H9 (cell line): ENCODE measurements at regions not wholly inside any gene's neighbourhood (a gene's known extent, or its start where the extent isn't known, plus 50 kb on each side); places are given as distances from the start of the nearest gene placed in this dataset.

Experiments
- DNase-seq: peaks from one replicate; pipeline ENCODE4 v3.0.0-alpha.2; 2017
- H2AFZ ChIP-seq: one replicate; pipeline ENCODE4 v1.6.1; 2013; ENCODE audit warnings: mild to moderate bottlenecking, low read length, control low read depth, moderate library complexity
- H2AK5ac ChIP-seq: 2 replicates; pipeline ENCODE4 v1.6.1; 2013; ENCODE audit warnings: low read length, control low read depth, mixed read lengths; ENCODE audit not compliant: insufficient read length
- H2BK120ac ChIP-seq: one replicate; pipeline ENCODE4 v1.6.1; 2013; ENCODE audit warnings: low read depth, mild to moderate bottlenecking, low read length, control low read depth, inconsistent platforms; ENCODE audit not compliant: poor library complexity, severe bottlenecking
- H2BK12ac ChIP-seq: 2 replicates; pipeline ENCODE4 v1.6.1; 2013; ENCODE audit warnings: low read length, control low read depth, mixed read lengths, low read depth; ENCODE audit not compliant: insufficient read length
- H2BK15ac ChIP-seq: 2 replicates; pipeline ENCODE4 v1.6.1; 2013; ENCODE audit warnings: low read depth, low read length, control low read depth
- H2BK20ac ChIP-seq: one replicate; pipeline ENCODE4 v1.6.1; 2013; ENCODE audit warnings: low read depth, mild to moderate bottlenecking, low read length, control low read depth, inconsistent platforms; ENCODE audit not compliant: poor library complexity, severe bottlenecking
- H2BK5ac ChIP-seq: 2 replicates; pipeline ENCODE4 v1.6.1; 2013; ENCODE audit warnings: low read length, control low read depth, mixed read lengths; ENCODE audit not compliant: insufficient read length
- H3K14ac ChIP-seq: 2 replicates; pipeline ENCODE4 v1.6.1; 2013; ENCODE audit warnings: low read length, control low read depth; ENCODE audit not compliant: insufficient read depth
- H3K18ac ChIP-seq: 2 replicates; pipeline ENCODE4 v1.6.1; 2013; ENCODE audit warnings: low read depth, mild to moderate bottlenecking, mixed read lengths, low read length, control low read depth; ENCODE audit not compliant: insufficient read length
- H3K23ac ChIP-seq: 2 replicates; pipeline ENCODE4 v1.6.1; 2013; ENCODE audit warnings: low read length, control low read depth, mixed read lengths, low read depth; ENCODE audit not compliant: insufficient read length
- H3K23me2 ChIP-seq: 2 replicates; pipeline ENCODE4 v1.6.1; 2013; ENCODE audit warnings: low read depth, mild to moderate bottlenecking, mixed read lengths, low read length, control low read depth; ENCODE audit not compliant: insufficient read length, poor library complexity, severe bottlenecking
- H3K27ac ChIP-seq: 2 replicates; pipeline ENCODE4 v1.5.1; 2013; ENCODE audit warnings: low read length, control low read depth, mixed read lengths, low read depth; ENCODE audit not compliant: insufficient read length
- H3K27me3 ChIP-seq: 2 replicates; pipeline ENCODE4 v1.6.1; 2013; ENCODE audit warnings: low read length, control low read depth, inconsistent platforms; ENCODE audit not compliant: insufficient read depth
- H3K4ac ChIP-seq: 2 replicates; pipeline ENCODE4 v1.6.1; 2013; ENCODE audit warnings: low read depth, mild to moderate bottlenecking, control low read depth, inconsistent platforms, low read length, moderate library complexity
- H3K4me1 ChIP-seq: 2 replicates; pipeline ENCODE4 v1.6.1; 2013; ENCODE audit warnings: low read length, control low read depth, inconsistent platforms; ENCODE audit not compliant: insufficient read depth
- H3K4me2 ChIP-seq: 2 replicates; pipeline ENCODE4 v1.6.1; 2013; ENCODE audit warnings: low read length, control low read depth, mixed read lengths; ENCODE audit not compliant: insufficient read length, insufficient read depth
- H3K56ac ChIP-seq: 2 replicates; pipeline ENCODE4 v1.6.1; 2013; ENCODE audit warnings: low read depth, mild to moderate bottlenecking, mixed read lengths, low read length, control low read depth; ENCODE audit not compliant: insufficient read length
- H3K79me1 ChIP-seq: 2 replicates; pipeline ENCODE4 v1.6.1; 2013; ENCODE audit warnings: low read depth, mild to moderate bottlenecking, moderate library complexity, low read length, control low read depth, inconsistent platforms; ENCODE audit not compliant: insufficient read depth, poor library complexity, severe bottlenecking
- H3K79me2 ChIP-seq: 2 replicates; pipeline ENCODE4 v1.6.1; 2013; ENCODE audit warnings: low read length, control low read depth, inconsistent platforms; ENCODE audit not compliant: insufficient read depth
- H3K9ac ChIP-seq: 2 replicates; pipeline ENCODE4 v1.6.1; 2013; ENCODE audit warnings: low read length, control low read depth, mixed read lengths; ENCODE audit not compliant: insufficient read length; ENCODE audit errors: extremely low read depth
- H3K9me3 ChIP-seq: one replicate; pipeline ENCODE4 v1.6.1; 2013; ENCODE audit warnings: low read depth, low read length, inconsistent platforms; ENCODE audit not compliant: control insufficient read depth
- H3T11ph ChIP-seq: one replicate; pipeline ENCODE4 v1.6.1; 2013; ENCODE audit warnings: mild to moderate bottlenecking, low read length, control low read depth, inconsistent platforms
- H4K20me1 ChIP-seq: one replicate; pipeline ENCODE4 v1.6.1; 2013; ENCODE audit not compliant: control insufficient read depth, insufficient read length, insufficient read depth
- H4K5ac ChIP-seq: 2 replicates; pipeline ENCODE4 v1.6.1; 2013; ENCODE audit warnings: low read depth, mild to moderate bottlenecking, mixed read lengths, low read length, control low read depth; ENCODE audit not compliant: insufficient read length
- H4K8ac ChIP-seq: replicated peaks from 2 replicates; pipeline ENCODE4 v1.6.1; 2013; ENCODE audit warnings: low read length, control low read depth, mixed read lengths, low read depth; ENCODE audit not compliant: insufficient read length
- H4K91ac ChIP-seq: 2 replicates; pipeline ENCODE4 v1.6.1; 2013; ENCODE audit warnings: low read depth, mild to moderate bottlenecking, moderate library complexity, mixed read lengths, low read length, control low read depth; ENCODE audit not compliant: insufficient read length
- H3K27ac Mint-ChIP-seq, 3 experiments: 2 replicates in 2 of 3; 3 replicates in 1 of 3; pipeline ENCODE4 v1.8.0; 2020 to 2021; ENCODE audit warnings: mixed read lengths in 3 of 3, mild to moderate bottlenecking in 1 of 3, moderate library complexity in 1 of 3
- H3K27me3 Mint-ChIP-seq: 2 replicates; pipeline ENCODE4 v1.8.0; 2021; ENCODE audit warnings: low read depth, mild to moderate bottlenecking, moderate library complexity, mixed read lengths
- H3K36me3 Mint-ChIP-seq, 3 experiments: 2 replicates in 2 of 3; 3 replicates in 1 of 3; pipeline ENCODE4 v1.8.0; 2020 to 2021; ENCODE audit warnings: low read depth in 3 of 3, mixed read lengths in 3 of 3; ENCODE audit not compliant: insufficient read depth in 1 of 3
- H3K4me1 Mint-ChIP-seq, 2 experiments: 2 replicates each; pipeline ENCODE4 v1.8.0; 2020; ENCODE audit warnings: mixed read lengths in 2 of 2
- H3K4me3 Mint-ChIP-seq, 2 experiments: 2 replicates in 1 of 2; 3 replicates in 1 of 2; pipeline ENCODE4 v1.8.0; 2020 to 2021; ENCODE audit warnings: mild to moderate bottlenecking in 2 of 2, mixed read lengths in 2 of 2, moderate library complexity in 1 of 2
- H3K9me3 Mint-ChIP-seq, 2 experiments: 2 replicates in 1 of 2; 3 replicates in 1 of 2; pipeline ENCODE4 v1.8.0; 2020; ENCODE audit warnings: mild to moderate bottlenecking in 2 of 2, mixed read lengths in 2 of 2, moderate library complexity in 1 of 2
- WGBS: extraction: QIAGEN DNeasy Blood & Tissue Kit; methylation state at CpG from one replicate; pipeline ENCODE4 v1.1.7; 2013; ENCODE audit warnings: missing lambda C conversion rate, low lambda C conversion rate, mixed read lengths; ENCODE audit not compliant: insufficient read length; ENCODE audit errors: extremely low coverage; 5-methylcytosine and 5-hydroxymethylcytosine counted together
- TF ChIP-seq, protein P1 (sequence below): fragments of 200-600 bp; sonication (generic); conservative IDR thresholded peaks from 3 replicates; pipeline ENCODE4 v1.8.0; 2021; ENCODE audit warnings: antibody characterized with exemption, mild to moderate bottlenecking

DNA sequence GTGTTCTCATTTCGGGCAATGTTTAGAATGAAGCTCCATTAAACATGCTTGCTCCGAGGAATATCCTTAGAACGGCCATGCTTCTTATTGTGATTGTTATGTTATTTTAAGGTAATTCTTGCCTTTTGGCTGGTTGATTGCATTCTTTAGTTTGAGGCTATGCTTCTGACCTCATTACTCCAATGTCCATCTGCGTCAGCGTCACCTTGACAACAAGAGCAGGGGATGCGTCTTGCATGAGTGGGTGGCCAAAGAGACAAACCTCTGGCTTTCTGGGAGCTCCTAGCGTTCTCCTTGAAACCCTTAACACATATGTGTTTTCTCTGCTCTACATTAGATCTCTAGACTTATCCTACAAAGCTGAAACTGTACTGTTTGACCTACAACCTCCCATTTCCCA is 184.3 kb downstream of the THBS2 start:
- Mint-ChIP-seq H3K27ac (no peak overlapping the region), H3K36me3 (peaks cover 0 to 4% (median 0%) of the 10 kb centered on the region in 3 experiments; a peak in 2 of 7 replicates), H3K9me3 (no peaks in the 10 kb centered on the region), H3K27me3 (no peaks in the 10 kb centered on the region), H3K4me3 (no peak overlapping the region), H3K4me1 (peaks cover 0 to 3% of the 10 kb centered on the region in 2 experiments; a peak in 1 of 4 replicates)
- Histone ChIP-seq H4K20me1 (no peaks in the 10 kb centered on the region), H3K9ac (no peak overlapping the region), H3K27me3 (no peaks in the 10 kb centered on the region), H2BK15ac (no peak overlapping the region), H4K5ac (no peak overlapping the region), H4K91ac (no peak overlapping the region), H3K79me1 (no peaks in the 10 kb centered on the region), H2AK5ac (no peak overlapping the region), H3K27ac (no peak overlapping the region), H3K56ac (no peak overlapping the region), H2BK20ac (no peak overlapping the region), H2BK12ac (no peak overlapping the region), H3K23ac (no peak overlapping the region), H4K8ac (no peak overlapping the region), H3K18ac (no peak overlapping the region), H3K14ac (no peak overlapping the region), H2BK120ac (no peak overlapping the region), H3K4me2 (no peak overlapping the region), H3K79me2 (no peaks in the 10 kb centered on the region), H3K4ac (no peak overlapping the region), H3K9me3 (no peaks in the 10 kb centered on the region), H3K4me1 (no peaks in the 10 kb centered on the region), H3T11ph (no peak overlapping the region), H2BK5ac (no peak overlapping the region), H2AFZ (no peak overlapping the region), H3K23me2 (no peaks in the 10 kb centered on the region)
- WGBS: no CpG with 5 or more reads among the region's 7 CpGs
- TF ChIP-seq, protein P1, sequence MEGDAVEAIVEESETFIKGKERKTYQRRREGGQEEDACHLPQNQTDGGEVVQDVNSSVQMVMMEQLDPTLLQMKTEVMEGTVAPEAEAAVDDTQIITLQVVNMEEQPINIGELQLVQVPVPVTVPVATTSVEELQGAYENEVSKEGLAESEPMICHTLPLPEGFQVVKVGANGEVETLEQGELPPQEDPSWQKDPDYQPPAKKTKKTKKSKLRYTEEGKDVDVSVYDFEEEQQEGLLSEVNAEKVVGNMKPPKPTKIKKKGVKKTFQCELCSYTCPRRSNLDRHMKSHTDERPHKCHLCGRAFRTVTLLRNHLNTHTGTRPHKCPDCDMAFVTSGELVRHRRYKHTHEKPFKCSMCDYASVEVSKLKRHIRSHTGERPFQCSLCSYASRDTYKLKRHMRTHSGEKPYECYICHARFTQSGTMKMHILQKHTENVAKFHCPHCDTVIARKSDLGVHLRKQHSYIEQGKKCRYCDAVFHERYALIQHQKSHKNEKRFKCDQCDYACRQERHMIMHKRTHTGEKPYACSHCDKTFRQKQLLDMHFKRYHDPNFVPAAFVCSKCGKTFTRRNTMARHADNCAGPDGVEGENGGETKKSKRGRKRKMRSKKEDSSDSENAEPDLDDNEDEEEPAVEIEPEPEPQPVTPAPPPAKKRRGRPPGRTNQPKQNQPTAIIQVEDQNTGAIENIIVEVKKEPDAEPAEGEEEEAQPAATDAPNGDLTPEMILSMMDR: no peak
- no peak for DNase-seq
